ENCODE measurements at regions not wholly inside any gene's neighbourhood (a gene's known extent, or its start where the extent isn't known, plus 50 kb on each side); places are given as distances from the start of the nearest gene placed in this dataset.

GRCh38 chr9:135385793-135386192 lies 93.8 kb upstream of the PPP1R26 start:
- Mint-ChIP-seq H3K36me3 (no peaks in the 10 kb centered on the region), H3K27me3 (peaks cover 6% of the 10 kb centered on the region), H3K27ac (no peak overlapping the region), H3K4me3 (no peak overlapping the region), H3K9me3 (peaks cover 0 to 3% (median 0%) of the 10 kb centered on the region in 7 donors), H3K4me1 (no peaks in the 10 kb centered on the region)
- Histone ChIP-seq H3K9me3 (ENCODE audit: control insufficient read depth in 2 of 2, low read length in 2 of 2) (no peaks in the 10 kb centered on the region), H3K4me3 (ENCODE audit: low read depth, low read length) (no peak overlapping the region), H3K27me3 (ENCODE audit: control insufficient read depth, insufficient read depth, low read length) (no peaks in the 10 kb centered on the region), H3K27ac (ENCODE audit: insufficient read depth, low read length, poor library complexity, severe bottlenecking) (no peak overlapping the region), H3K36me3 (ENCODE audit: control insufficient read depth, insufficient read depth, low read length) (no peaks in the 10 kb centered on the region), H3K4me1 (ENCODE audit: control insufficient read depth, insufficient read depth, low read length, poor library complexity, severe bottlenecking) (no peaks in the 10 kb centered on the region)
- ATAC-seq (ENCODE audit: low read depth in 2 of 2) (no peak), DNase-seq (no peak)

GRCh38 chr9:135387976-135388375 lies 91.6 kb upstream of the PPP1R26 start:
- no peaks in the 10 kb centered on the region for H3K4me1 Mint-ChIP-seq
- DNase-seq: no peak
- H3K36me3 Mint-ChIP-seq: no peaks in the 10 kb centered on the region
- H3K27me3 ChIP-seq (ENCODE audit: control insufficient read depth, insufficient read depth, low read length): no peaks in the 10 kb centered on the region
- no peaks in the 10 kb centered on the region for H3K4me1 ChIP-seq (ENCODE audit: control insufficient read depth, insufficient read depth, low read length, poor library complexity, severe bottlenecking)
- no peak overlapping the region for H3K27ac Mint-ChIP-seq
- no peak overlapping the region for H3K27ac ChIP-seq (ENCODE audit: insufficient read depth, low read length, poor library complexity, severe bottlenecking)
- H3K9me3 Mint-ChIP-seq: no peaks in the 10 kb centered on the region
- no peak overlapping the region for H3K4me3 Mint-ChIP-seq
- ATAC-seq (ENCODE audit: low read depth in 2 of 2): no peak
- H3K27me3 Mint-ChIP-seq: peaks cover 6% of the 10 kb centered on the region
- no peaks in the 10 kb centered on the region for H3K36me3 ChIP-seq (ENCODE audit: control insufficient read depth, insufficient read depth, low read length)
- H3K9me3 ChIP-seq (ENCODE audit: control insufficient read depth in 2 of 2, low read length in 2 of 2): no peaks in the 10 kb centered on the region
- no peak overlapping the region for H3K4me3 ChIP-seq (ENCODE audit: low read depth, low read length)

GRCh38 chr9:135388530-135388929 lies 91.1 kb upstream of the PPP1R26 start:
- no peak for ATAC-seq (ENCODE audit: low read depth in 2 of 2)
- no peaks in the 10 kb centered on the region for H3K36me3 ChIP-seq (ENCODE audit: control insufficient read depth, insufficient read depth, low read length)
- Mint-ChIP-seq H3K27ac (no peak overlapping the region), H3K27me3 (peaks cover 6% of the 10 kb centered on the region), H3K4me1 (no peaks in the 10 kb centered on the region), H3K36me3 (no peaks in the 10 kb centered on the region), H3K9me3 (no peaks in the 10 kb centered on the region), H3K4me3 (no peak overlapping the region)
- H3K27me3 ChIP-seq (ENCODE audit: control insufficient read depth, insufficient read depth, low read length): no peaks in the 10 kb centered on the region
- H3K4me3 ChIP-seq (ENCODE audit: low read depth, low read length): no peak overlapping the region
- DNase-seq: no peak
- H3K9me3 ChIP-seq (ENCODE audit: control insufficient read depth in 2 of 2, low read length in 2 of 2): no peaks in the 10 kb centered on the region
- H3K27ac ChIP-seq (ENCODE audit: insufficient read depth, low read length, poor library complexity, severe bottlenecking): no peak overlapping the region
- no peaks in the 10 kb centered on the region for H3K4me1 ChIP-seq (ENCODE audit: control insufficient read depth, insufficient read depth, low read length, poor library complexity, severe bottlenecking)

- DNase-seq: no peak
- no peak overlapping the region for H3K27ac ChIP-seq (ENCODE audit: insufficient read depth, low read length, poor library complexity, severe bottlenecking)
- H3K4me3 ChIP-seq (ENCODE audit: low read depth, low read length): no peak overlapping the region
- H3K9me3 Mint-ChIP-seq: peaks cover 0 to 3% (median 0%) of the 10 kb centered on the region in 7 donors
- no peak for ATAC-seq (ENCODE audit: low read depth in 2 of 2)
- no peaks in the 10 kb centered on the region for H3K36me3 Mint-ChIP-seq
- no peak overlapping the region for H3K27ac Mint-ChIP-seq
- H3K36me3 ChIP-seq (ENCODE audit: control insufficient read depth, insufficient read depth, low read length): no peaks in the 10 kb centered on the region
- H3K4me3 Mint-ChIP-seq: no peak overlapping the region
- no peaks in the 10 kb centered on the region for H3K9me3 ChIP-seq (ENCODE audit: control insufficient read depth in 2 of 2, low read length in 2 of 2)
- H3K4me1 ChIP-seq (ENCODE audit: control insufficient read depth, insufficient read depth, low read length, poor library complexity, severe bottlenecking): no peaks in the 10 kb centered on the region
- H3K27me3 ChIP-seq (ENCODE audit: control insufficient read depth, insufficient read depth, low read length): no peaks in the 10 kb centered on the region
- H3K27me3 Mint-ChIP-seq: peaks cover 6% of the 10 kb centered on the region
- H3K4me1 Mint-ChIP-seq: no peaks in the 10 kb centered on the region
Observed at GRCh38 chr9:135391759-135392158, 87.8 kb upstream of the PPP1R26 start.

- Mint-ChIP-seq H3K9me3 (peaks cover 0 to 3% (median 0%) of the 10 kb centered on the region in 7 donors), H3K36me3 (no peaks in the 10 kb centered on the region), H3K4me1 (no peaks in the 10 kb centered on the region), H3K4me3 (no peak overlapping the region), H3K27me3 (peaks cover 6% of the 10 kb centered on the region), H3K27ac (no peak overlapping the region)
- no peaks in the 10 kb centered on the region for H3K36me3 ChIP-seq (ENCODE audit: control insufficient read depth, insufficient read depth, low read length)
- no peak for DNase-seq
- H3K27me3 ChIP-seq (ENCODE audit: control insufficient read depth, insufficient read depth, low read length): no peaks in the 10 kb centered on the region
- no peaks in the 10 kb centered on the region for H3K9me3 ChIP-seq (ENCODE audit: control insufficient read depth in 2 of 2, low read length in 2 of 2)
- H3K27ac ChIP-seq (ENCODE audit: insufficient read depth, low read length, poor library complexity, severe bottlenecking): no peak overlapping the region
- no peaks in the 10 kb centered on the region for H3K4me1 ChIP-seq (ENCODE audit: control insufficient read depth, insufficient read depth, low read length, poor library complexity, severe bottlenecking)
- H3K4me3 ChIP-seq (ENCODE audit: low read depth, low read length): no peak overlapping the region
- ATAC-seq (ENCODE audit: low read depth in 2 of 2): no peak
Observed at GRCh38 chr9:135392511-135392910, 87.1 kb upstream of the PPP1R26 start.

- peaks cover 0 to 3% (median 0%) of the 10 kb centered on the region in 7 donors for H3K9me3 Mint-ChIP-seq
- no peak overlapping the region for H3K27ac ChIP-seq (ENCODE audit: insufficient read depth, low read length, poor library complexity, severe bottlenecking)
Observed at GRCh38 chr9:135394131-135394530, 85.5 kb upstream of the PPP1R26 start.

GRCh38 chr9:135394699-135395645 lies 84.6 kb upstream of the PPP1R26 start:
- Histone ChIP-seq H3K9me3 (ENCODE audit: control insufficient read depth in 2 of 2, low read length in 2 of 2) (no peaks in the 10 kb centered on the region), H3K36me3 (ENCODE audit: control insufficient read depth, insufficient read depth, low read length) (no peaks in the 10 kb centered on the region), H3K27me3 (ENCODE audit: control insufficient read depth, insufficient read depth, low read length) (no peaks in the 10 kb centered on the region), H3K4me1 (ENCODE audit: control insufficient read depth, insufficient read depth, low read length, poor library complexity, severe bottlenecking) (no peaks in the 10 kb centered on the region), H3K4me3 (ENCODE audit: low read depth, low read length) (no peak overlapping the region), H3K27ac (ENCODE audit: insufficient read depth, low read length, poor library complexity, severe bottlenecking) (no peak overlapping the region)
- Mint-ChIP-seq H3K27me3 (peaks cover 6% of the 10 kb centered on the region), H3K27ac (peak overlapping the region in 1 of 3 donors; percentile 1), H3K36me3 (no peaks in the 10 kb centered on the region), H3K4me1 (no peaks in the 10 kb centered on the region), H3K4me3 (no peak overlapping the region), H3K9me3 (peaks cover 0 to 3% (median 0%) of the 10 kb centered on the region in 7 donors)
- ATAC-seq (ENCODE audit: low read depth in 2 of 2): no peak
- no peak for DNase-seq

More at GRCh38 chr9:135394131-135394530, 85.5 kb upstream of the PPP1R26 start:
- H3K27me3 Mint-ChIP-seq: peaks cover 6% of the 10 kb centered on the region
- no peaks in the 10 kb centered on the region for H3K4me1 Mint-ChIP-seq
- Histone ChIP-seq H3K4me1 (ENCODE audit: control insufficient read depth, insufficient read depth, low read length, poor library complexity, severe bottlenecking) (no peaks in the 10 kb centered on the region), H3K4me3 (ENCODE audit: low read depth, low read length) (no peak overlapping the region), H3K9me3 (ENCODE audit: control insufficient read depth in 2 of 2, low read length in 2 of 2) (no peaks in the 10 kb centered on the region), H3K27me3 (ENCODE audit: control insufficient read depth, insufficient read depth, low read length) (no peaks in the 10 kb centered on the region), H3K36me3 (ENCODE audit: control insufficient read depth, insufficient read depth, low read length) (no peaks in the 10 kb centered on the region)
- H3K36me3 Mint-ChIP-seq: no peaks in the 10 kb centered on the region
- H3K27ac Mint-ChIP-seq: no peak overlapping the region
- no peak for ATAC-seq (ENCODE audit: low read depth in 2 of 2)
- H3K4me3 Mint-ChIP-seq: no peak overlapping the region
- DNase-seq: no peak

- no peaks in the 10 kb centered on the region for H3K27me3 Mint-ChIP-seq
Observed at GRCh38 chr9:135397142-135397541, 82.4 kb upstream of the PPP1R26 start.

More at GRCh38 chr9:135397142-135397541, 82.4 kb upstream of the PPP1R26 start:
- Mint-ChIP-seq H3K4me1 (no peaks in the 10 kb centered on the region), H3K36me3 (no peaks in the 10 kb centered on the region), H3K27ac (no peak overlapping the region), H3K4me3 (no peak overlapping the region), H3K9me3 (peaks cover 0 to 3% (median 0%) of the 10 kb centered on the region in 7 donors)
- Histone ChIP-seq H3K27ac (ENCODE audit: insufficient read depth, low read length, poor library complexity, severe bottlenecking) (no peak overlapping the region), H3K4me1 (ENCODE audit: control insufficient read depth, insufficient read depth, low read length, poor library complexity, severe bottlenecking) (no peaks in the 10 kb centered on the region), H3K27me3 (ENCODE audit: control insufficient read depth, insufficient read depth, low read length) (no peaks in the 10 kb centered on the region), H3K4me3 (ENCODE audit: low read depth, low read length) (no peak overlapping the region), H3K9me3 (ENCODE audit: control insufficient read depth in 2 of 2, low read length in 2 of 2) (no peaks in the 10 kb centered on the region), H3K36me3 (ENCODE audit: control insufficient read depth, insufficient read depth, low read length) (no peaks in the 10 kb centered on the region)
- ATAC-seq (ENCODE audit: low read depth in 2 of 2) (no peak), DNase-seq (no peak)
